H9 (cell line): ENCODE measurements at regions not wholly inside any gene's neighbourhood (a gene's known extent, or its start where the extent isn't known, plus 50 kb on each side); places are given as distances from the start of the nearest gene placed in this dataset.
"Not testable (repeated sequence)": the region's sequence is repeated elsewhere in the genome, so short reads cannot be mapped to it uniquely, and the experiment has no call there.

Source experiments
- DNase-seq: peaks from one replicate; pipeline ENCODE4 v3.0.0-alpha.2; 2017
- H2AFZ ChIP-seq: one replicate; pipeline ENCODE4 v1.6.1; 2013; ENCODE audit warnings: mild to moderate bottlenecking, low read length, control low read depth, moderate library complexity
- H2AK5ac ChIP-seq: 2 replicates; pipeline ENCODE4 v1.6.1; 2013; ENCODE audit warnings: low read length, control low read depth, mixed read lengths; ENCODE audit not compliant: insufficient read length
- H2BK120ac ChIP-seq: one replicate; pipeline ENCODE4 v1.6.1; 2013; ENCODE audit warnings: low read depth, mild to moderate bottlenecking, low read length, control low read depth, inconsistent platforms; ENCODE audit not compliant: poor library complexity, severe bottlenecking
- H2BK12ac ChIP-seq: 2 replicates; pipeline ENCODE4 v1.6.1; 2013; ENCODE audit warnings: low read length, control low read depth, mixed read lengths, low read depth; ENCODE audit not compliant: insufficient read length
- H2BK15ac ChIP-seq: 2 replicates; pipeline ENCODE4 v1.6.1; 2013; ENCODE audit warnings: low read depth, low read length, control low read depth
- H2BK20ac ChIP-seq: one replicate; pipeline ENCODE4 v1.6.1; 2013; ENCODE audit warnings: low read depth, mild to moderate bottlenecking, low read length, control low read depth, inconsistent platforms; ENCODE audit not compliant: poor library complexity, severe bottlenecking
- H2BK5ac ChIP-seq: 2 replicates; pipeline ENCODE4 v1.6.1; 2013; ENCODE audit warnings: low read length, control low read depth, mixed read lengths; ENCODE audit not compliant: insufficient read length
- H3K14ac ChIP-seq: 2 replicates; pipeline ENCODE4 v1.6.1; 2013; ENCODE audit warnings: low read length, control low read depth; ENCODE audit not compliant: insufficient read depth
- H3K18ac ChIP-seq: 2 replicates; pipeline ENCODE4 v1.6.1; 2013; ENCODE audit warnings: low read depth, mild to moderate bottlenecking, mixed read lengths, low read length, control low read depth; ENCODE audit not compliant: insufficient read length
- H3K23ac ChIP-seq: 2 replicates; pipeline ENCODE4 v1.6.1; 2013; ENCODE audit warnings: low read length, control low read depth, mixed read lengths, low read depth; ENCODE audit not compliant: insufficient read length
- H3K23me2 ChIP-seq: 2 replicates; pipeline ENCODE4 v1.6.1; 2013; ENCODE audit warnings: low read depth, mild to moderate bottlenecking, mixed read lengths, low read length, control low read depth; ENCODE audit not compliant: insufficient read length, poor library complexity, severe bottlenecking
- H3K27ac ChIP-seq: 2 replicates; pipeline ENCODE4 v1.5.1; 2013; ENCODE audit warnings: low read length, control low read depth, mixed read lengths, low read depth; ENCODE audit not compliant: insufficient read length
- H3K27me3 ChIP-seq: 2 replicates; pipeline ENCODE4 v1.6.1; 2013; ENCODE audit warnings: low read length, control low read depth, inconsistent platforms; ENCODE audit not compliant: insufficient read depth
- H3K4ac ChIP-seq: 2 replicates; pipeline ENCODE4 v1.6.1; 2013; ENCODE audit warnings: low read depth, mild to moderate bottlenecking, control low read depth, inconsistent platforms, low read length, moderate library complexity
- H3K4me1 ChIP-seq: 2 replicates; pipeline ENCODE4 v1.6.1; 2013; ENCODE audit warnings: low read length, control low read depth, inconsistent platforms; ENCODE audit not compliant: insufficient read depth
- H3K4me2 ChIP-seq: 2 replicates; pipeline ENCODE4 v1.6.1; 2013; ENCODE audit warnings: low read length, control low read depth, mixed read lengths; ENCODE audit not compliant: insufficient read length, insufficient read depth
- H3K56ac ChIP-seq: 2 replicates; pipeline ENCODE4 v1.6.1; 2013; ENCODE audit warnings: low read depth, mild to moderate bottlenecking, mixed read lengths, low read length, control low read depth; ENCODE audit not compliant: insufficient read length
- H3K79me1 ChIP-seq: 2 replicates; pipeline ENCODE4 v1.6.1; 2013; ENCODE audit warnings: low read depth, mild to moderate bottlenecking, moderate library complexity, low read length, control low read depth, inconsistent platforms; ENCODE audit not compliant: insufficient read depth, poor library complexity, severe bottlenecking
- H3K79me2 ChIP-seq: 2 replicates; pipeline ENCODE4 v1.6.1; 2013; ENCODE audit warnings: low read length, control low read depth, inconsistent platforms; ENCODE audit not compliant: insufficient read depth
- H3K9ac ChIP-seq: 2 replicates; pipeline ENCODE4 v1.6.1; 2013; ENCODE audit warnings: low read length, control low read depth, mixed read lengths; ENCODE audit not compliant: insufficient read length; ENCODE audit errors: extremely low read depth
- H3K9me3 ChIP-seq: one replicate; pipeline ENCODE4 v1.6.1; 2013; ENCODE audit warnings: low read depth, low read length, inconsistent platforms; ENCODE audit not compliant: control insufficient read depth
- H3T11ph ChIP-seq: one replicate; pipeline ENCODE4 v1.6.1; 2013; ENCODE audit warnings: mild to moderate bottlenecking, low read length, control low read depth, inconsistent platforms
- H4K20me1 ChIP-seq: one replicate; pipeline ENCODE4 v1.6.1; 2013; ENCODE audit not compliant: control insufficient read depth, insufficient read length, insufficient read depth
- H4K5ac ChIP-seq: 2 replicates; pipeline ENCODE4 v1.6.1; 2013; ENCODE audit warnings: low read depth, mild to moderate bottlenecking, mixed read lengths, low read length, control low read depth; ENCODE audit not compliant: insufficient read length
- H4K8ac ChIP-seq: replicated peaks from 2 replicates; pipeline ENCODE4 v1.6.1; 2013; ENCODE audit warnings: low read length, control low read depth, mixed read lengths, low read depth; ENCODE audit not compliant: insufficient read length
- H4K91ac ChIP-seq: 2 replicates; pipeline ENCODE4 v1.6.1; 2013; ENCODE audit warnings: low read depth, mild to moderate bottlenecking, moderate library complexity, mixed read lengths, low read length, control low read depth; ENCODE audit not compliant: insufficient read length
- H3K27ac Mint-ChIP-seq, 3 experiments: 2 replicates in 2 of 3; 3 replicates in 1 of 3; pipeline ENCODE4 v1.8.0; 2020 to 2021; ENCODE audit warnings: mixed read lengths in 3 of 3, mild to moderate bottlenecking in 1 of 3, moderate library complexity in 1 of 3
- H3K27me3 Mint-ChIP-seq: 2 replicates; pipeline ENCODE4 v1.8.0; 2021; ENCODE audit warnings: low read depth, mild to moderate bottlenecking, moderate library complexity, mixed read lengths
- H3K36me3 Mint-ChIP-seq, 3 experiments: 2 replicates in 2 of 3; 3 replicates in 1 of 3; pipeline ENCODE4 v1.8.0; 2020 to 2021; ENCODE audit warnings: low read depth in 3 of 3, mixed read lengths in 3 of 3; ENCODE audit not compliant: insufficient read depth in 1 of 3
- H3K4me1 Mint-ChIP-seq, 2 experiments: 2 replicates each; pipeline ENCODE4 v1.8.0; 2020; ENCODE audit warnings: mixed read lengths in 2 of 2
- H3K4me3 Mint-ChIP-seq, 2 experiments: 2 replicates in 1 of 2; 3 replicates in 1 of 2; pipeline ENCODE4 v1.8.0; 2020 to 2021; ENCODE audit warnings: mild to moderate bottlenecking in 2 of 2, mixed read lengths in 2 of 2, moderate library complexity in 1 of 2
- H3K9me3 Mint-ChIP-seq, 2 experiments: 2 replicates in 1 of 2; 3 replicates in 1 of 2; pipeline ENCODE4 v1.8.0; 2020; ENCODE audit warnings: mild to moderate bottlenecking in 2 of 2, mixed read lengths in 2 of 2, moderate library complexity in 1 of 2
- CTCF ChIP-seq: fragments of 200-600 bp; sonication (generic); conservative IDR thresholded peaks from 3 replicates; pipeline ENCODE4 v1.8.0; 2021; ENCODE audit warnings: antibody characterized with exemption, mild to moderate bottlenecking
- WGBS: extraction: QIAGEN DNeasy Blood & Tissue Kit; methylation state at CpG from one replicate; pipeline ENCODE4 v1.1.7; 2013; ENCODE audit warnings: missing lambda C conversion rate, low lambda C conversion rate, mixed read lengths; ENCODE audit not compliant: insufficient read length; ENCODE audit errors: extremely low coverage; 5-methylcytosine and 5-hydroxymethylcytosine counted together

GRCh38 chr11:28899706-28900105, 791.5 kb downstream of the METTL15 start:
- Histone ChIP-seq H3K23ac (no peak overlapping the region), H2BK120ac (no peak overlapping the region), H3K9ac (no peak overlapping the region), H3K79me2 (no peaks in the 10 kb centered on the region), H3K4me1 (no peaks in the 10 kb centered on the region), H4K5ac (no peak overlapping the region), H2BK20ac (no peak overlapping the region), H3K9me3 (no peaks in the 10 kb centered on the region), H4K20me1 (no peaks in the 10 kb centered on the region), H3K56ac (no peak overlapping the region), H2BK5ac (no peak overlapping the region), H3K79me1 (no peaks in the 10 kb centered on the region), H3K23me2 (no peaks in the 10 kb centered on the region), H2BK15ac (no peak overlapping the region), H2AK5ac (no peak overlapping the region), H3T11ph (no peak overlapping the region), H4K91ac (no peak overlapping the region), H4K8ac (no peak overlapping the region), H3K4me2 (no peak overlapping the region), H3K27me3 (no peaks in the 10 kb centered on the region), H3K18ac (no peak overlapping the region), H2AFZ (no peak overlapping the region), H3K27ac (no peak overlapping the region), H3K14ac (no peak overlapping the region), H3K4ac (no peak overlapping the region), H2BK12ac (no peak overlapping the region)
- no peaks in the 10 kb centered on the region for H3K27me3 Mint-ChIP-seq
- DNase-seq = no peak
- no peaks in the 10 kb centered on the region for H3K36me3 Mint-ChIP-seq
- no peaks in the 10 kb centered on the region for H3K4me1 Mint-ChIP-seq
- H3K4me3 Mint-ChIP-seq = no peak overlapping the region
- no peak overlapping the region for H3K27ac Mint-ChIP-seq
- TF ChIP-seq CTCF = no peak
- no peaks in the 10 kb centered on the region for H3K9me3 Mint-ChIP-seq

- H4K91ac ChIP-seq, H3K27ac ChIP-seq, H3T11ph ChIP-seq, H2AFZ ChIP-seq, H3K23ac ChIP-seq, H3K27ac Mint-ChIP-seq, H3K27me3 ChIP-seq, H3K9me3 Mint-ChIP-seq, H2BK12ac ChIP-seq, H4K20me1 ChIP-seq, H2BK120ac ChIP-seq, H2BK15ac ChIP-seq, H2BK20ac ChIP-seq, H4K8ac ChIP-seq, DNase-seq, H3K4me1 Mint-ChIP-seq, H3K4me2 ChIP-seq, H3K79me2 ChIP-seq, H3K9ac ChIP-seq, H3K4me3 Mint-ChIP-seq, H2AK5ac ChIP-seq, H3K36me3 Mint-ChIP-seq, H3K27me3 Mint-ChIP-seq, H2BK5ac ChIP-seq, H3K18ac ChIP-seq, H3K9me3 ChIP-seq, H3K4ac ChIP-seq, H3K14ac ChIP-seq, H3K56ac ChIP-seq, H3K79me1 ChIP-seq, H3K23me2 ChIP-seq, H3K4me1 ChIP-seq, H4K5ac ChIP-seq: not testable (repeated sequence)
- no CpG with 5 or more reads among the region's 26 CpGs for WGBS
Observed at GRCh38 chr11:28890601-28891040, 782.4 kb downstream of the METTL15 start.
